ENCODE measurements at regions not wholly inside any gene's neighbourhood (a gene's known extent, or its start where the extent isn't known, plus 50 kb on each side); places are given as distances from the start of the nearest gene placed in this dataset.

DNA sequence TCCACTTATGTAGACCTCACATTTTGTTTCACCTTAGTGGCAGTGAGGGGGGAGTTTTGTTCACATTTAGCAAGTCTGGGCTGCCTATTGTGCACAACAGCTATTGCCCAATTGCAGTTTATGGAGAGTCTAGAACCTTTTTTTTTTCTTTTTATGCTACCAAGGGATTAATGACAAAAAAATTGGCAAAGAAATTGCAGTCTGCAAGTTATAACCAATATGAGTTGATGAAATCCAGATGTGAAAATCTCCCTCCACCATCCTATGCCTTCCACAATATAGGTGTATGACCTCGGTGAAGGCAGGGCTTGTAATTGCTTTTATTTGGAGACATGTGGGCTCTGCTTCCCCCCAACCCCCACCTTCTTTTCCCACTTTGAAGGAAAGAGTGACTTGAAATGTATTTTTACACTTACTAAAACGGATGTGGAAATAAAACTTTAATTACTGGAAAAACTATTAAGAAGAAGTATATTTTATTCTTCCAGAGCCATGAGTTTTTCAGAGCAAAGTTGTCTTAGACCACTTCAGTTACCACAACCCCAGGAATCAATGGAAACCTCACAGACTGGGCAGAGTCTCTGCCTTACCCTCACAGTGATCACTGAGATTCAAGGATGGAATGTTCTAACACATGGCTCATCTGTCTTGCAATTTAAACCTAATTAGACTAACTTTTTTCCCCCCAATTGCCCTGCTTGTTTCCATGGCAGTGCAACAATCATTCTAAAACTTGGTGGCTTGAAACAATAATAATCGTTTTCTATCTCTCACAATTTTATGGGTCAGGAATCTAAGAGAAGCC is 120.8 kb upstream of the SLC5A12 start:
- no peaks in the 10 kb centered on the region for H3K79me2 ChIP-seq (ENCODE audit: control insufficient read depth, insufficient read depth, low read length)
- dilution Hi-C loops (cut with MboI; ENCODE audit: extremely low pct_ligation_motif_present, low sequenced_read_pairs), result no loop called here
- no peaks in the 10 kb centered on the region for H3K36me3 ChIP-seq (ENCODE audit: control insufficient read depth in 2 of 2, extremely low read depth in 1 of 2, insufficient read depth in 2 of 2, low read length in 2 of 2)
- no peaks in the 10 kb centered on the region for H3K9me1 ChIP-seq (replicated peaks; ENCODE audit: control insufficient read depth, extremely low read depth, insufficient read depth, low read length)
- H3K9ac ChIP-seq (replicated peaks; ENCODE audit: extremely low read depth, insufficient read depth, low read length), result no peak overlapping the region
- no peak overlapping the region for H3K4me3 ChIP-seq (replicated peaks in 1 of 3; ENCODE audit: insufficient read depth in 1 of 3, low read depth in 1 of 3, low read length in 3 of 3)
- ChIA-PET CTCF (no interaction called here), POLR2A (no interaction called here)
- no peaks in the 10 kb centered on the region for H3K27me3 ChIP-seq (ENCODE audit: control insufficient read depth in 2 of 2, insufficient read depth in 2 of 2, low read length in 2 of 2)
- H3K27ac ChIP-seq (ENCODE audit: insufficient read depth, low read depth, low read length), result no peak overlapping the region
- H3K4me2 ChIP-seq (ENCODE audit: insufficient read depth, low read length), result no peak overlapping the region
- no peaks in the 10 kb centered on the region for H4K20me1 ChIP-seq (replicated peaks; ENCODE audit: control insufficient read depth, extremely low read depth, insufficient read depth, low read length)
- no peak for FAIRE-seq
- TF ChIP-seq, protein P1, sequence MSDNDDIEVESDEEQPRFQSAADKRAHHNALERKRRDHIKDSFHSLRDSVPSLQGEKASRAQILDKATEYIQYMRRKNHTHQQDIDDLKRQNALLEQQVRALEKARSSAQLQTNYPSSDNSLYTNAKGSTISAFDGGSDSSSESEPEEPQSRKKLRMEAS (IDR thresholded peaks at IDR 0.05; ENCODE audit: insufficient read depth, insufficient read length), result no peak
- DNase-seq (ENCODE audit: low read depth, low spot score), result no peak
- intact Hi-C loops (cut with micrococcal nuclease), result no loop called here
- no peaks in the 10 kb centered on the region for H3K4me1 ChIP-seq (ENCODE audit: control insufficient read depth, extremely low read depth, insufficient read depth, low read length)
- H2AFZ ChIP-seq (ENCODE audit: low read depth, low read length), result no peak overlapping the region
- H3K9me3 ChIP-seq (replicated peaks; ENCODE audit: control insufficient read depth, insufficient read depth, low read length), result no peaks in the 10 kb centered on the region
- no TSS peak for BruUV-seq (replicated peaks)

DNA sequence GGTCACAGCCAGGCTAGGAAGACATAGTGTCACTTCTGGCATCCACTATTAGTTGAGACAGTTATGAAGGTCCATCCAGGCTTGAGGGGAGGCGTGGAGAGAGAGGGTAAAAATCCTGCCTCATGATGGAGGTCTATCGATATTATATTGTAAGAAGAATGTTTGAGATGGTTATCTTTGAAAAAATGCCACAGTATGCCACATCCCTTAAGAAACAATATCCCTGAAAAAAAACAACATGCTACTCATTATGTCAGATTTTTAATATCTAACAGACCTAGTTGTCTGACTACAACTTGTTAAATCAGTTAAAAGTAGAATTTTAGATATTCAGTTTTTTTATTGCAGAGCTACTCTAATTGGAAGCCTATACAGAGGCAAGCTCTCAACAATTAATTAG is 121.7 kb upstream of the SLC5A12 start:
- no peaks in the 10 kb centered on the region for H3K27me3 ChIP-seq (ENCODE audit: control insufficient read depth in 2 of 2, insufficient read depth in 2 of 2, low read length in 2 of 2)
- no peaks in the 10 kb centered on the region for H3K9me1 ChIP-seq (replicated peaks; ENCODE audit: control insufficient read depth, extremely low read depth, insufficient read depth, low read length)
- H2AFZ ChIP-seq (ENCODE audit: low read depth, low read length), result no peak overlapping the region
- intact Hi-C loops (cut with micrococcal nuclease), result no loop called here
- H3K36me3 ChIP-seq (ENCODE audit: control insufficient read depth in 2 of 2, extremely low read depth in 1 of 2, insufficient read depth in 2 of 2, low read length in 2 of 2), result no peaks in the 10 kb centered on the region
- no peaks in the 10 kb centered on the region for H3K79me2 ChIP-seq (ENCODE audit: control insufficient read depth, insufficient read depth, low read length)
- CTCF ChIA-PET, result no interaction called here
- no peaks in the 10 kb centered on the region for H3K9me3 ChIP-seq (replicated peaks; ENCODE audit: control insufficient read depth, insufficient read depth, low read length)
- dilution Hi-C loops (cut with MboI; ENCODE audit: extremely low pct_ligation_motif_present, low sequenced_read_pairs), result no loop called here
- DNase-seq (ENCODE audit: low read depth, low spot score), result no peak
- no peak overlapping the region for H3K9ac ChIP-seq (replicated peaks; ENCODE audit: extremely low read depth, insufficient read depth, low read length)
- TF ChIP-seq FOS (IDR thresholded peaks at IDR 0.05; ENCODE audit: borderline replicate concordance, insufficient read depth, low read length) (no peak), POLR2AphosphoS5 (IDR thresholded peaks at IDR 0.05; ENCODE audit: insufficient read depth, low read depth, low read length) (no peak), JUN (IDR thresholded peaks at IDR 0.05; ENCODE audit: borderline replicate concordance, insufficient read depth, insufficient read length, low read depth) (no peak), POLR2A (IDR thresholded peaks at IDR 0.05; ENCODE audit: low read depth, low read length) (no peak), EZH2 (IDR thresholded peaks at IDR 0.05; ENCODE audit: borderline replicate concordance, low read depth, low read length, severe bottlenecking) (no peak), MYC (IDR thresholded peaks at IDR 0.05; ENCODE audit: low read depth, low read length) (no peak), GATA2 (IDR thresholded peaks at IDR 0.05; ENCODE audit: insufficient read depth, insufficient read length, low read depth, low read length) (no peak)
- TF ChIP-seq, protein P2, sequence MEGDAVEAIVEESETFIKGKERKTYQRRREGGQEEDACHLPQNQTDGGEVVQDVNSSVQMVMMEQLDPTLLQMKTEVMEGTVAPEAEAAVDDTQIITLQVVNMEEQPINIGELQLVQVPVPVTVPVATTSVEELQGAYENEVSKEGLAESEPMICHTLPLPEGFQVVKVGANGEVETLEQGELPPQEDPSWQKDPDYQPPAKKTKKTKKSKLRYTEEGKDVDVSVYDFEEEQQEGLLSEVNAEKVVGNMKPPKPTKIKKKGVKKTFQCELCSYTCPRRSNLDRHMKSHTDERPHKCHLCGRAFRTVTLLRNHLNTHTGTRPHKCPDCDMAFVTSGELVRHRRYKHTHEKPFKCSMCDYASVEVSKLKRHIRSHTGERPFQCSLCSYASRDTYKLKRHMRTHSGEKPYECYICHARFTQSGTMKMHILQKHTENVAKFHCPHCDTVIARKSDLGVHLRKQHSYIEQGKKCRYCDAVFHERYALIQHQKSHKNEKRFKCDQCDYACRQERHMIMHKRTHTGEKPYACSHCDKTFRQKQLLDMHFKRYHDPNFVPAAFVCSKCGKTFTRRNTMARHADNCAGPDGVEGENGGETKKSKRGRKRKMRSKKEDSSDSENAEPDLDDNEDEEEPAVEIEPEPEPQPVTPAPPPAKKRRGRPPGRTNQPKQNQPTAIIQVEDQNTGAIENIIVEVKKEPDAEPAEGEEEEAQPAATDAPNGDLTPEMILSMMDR (IDR thresholded peaks at IDR 0.05; ENCODE audit: extremely low read depth in 1 of 2, insufficient read depth in 1 of 2, low read depth in 1 of 2, low read length in 2 of 2), result no peak
- TF ChIP-seq, protein P1 (IDR thresholded peaks at IDR 0.05; ENCODE audit: insufficient read depth, insufficient read length), result no peak
- no peaks in the 10 kb centered on the region for H3K4me1 ChIP-seq (ENCODE audit: control insufficient read depth, extremely low read depth, insufficient read depth, low read length)
- H3K27ac ChIP-seq (ENCODE audit: insufficient read depth, low read depth, low read length), result no peak overlapping the region
- no TSS peak for BruUV-seq (replicated peaks)
- POLR2A ChIA-PET, result no interaction called here
- H3K4me3 ChIP-seq (replicated peaks in 1 of 3; ENCODE audit: insufficient read depth in 1 of 3, low read depth in 1 of 3, low read length in 3 of 3), result no peak overlapping the region
- no peaks in the 10 kb centered on the region for H4K20me1 ChIP-seq (replicated peaks; ENCODE audit: control insufficient read depth, extremely low read depth, insufficient read depth, low read length)
- no peak overlapping the region for H3K4me2 ChIP-seq (ENCODE audit: insufficient read depth, low read length)
- no peak for FAIRE-seq

Data from endothelial cell of umbilical vein (primary cell).